ENCODE measurements at regions not wholly inside any gene's neighbourhood (a gene's known extent, or its start where the extent isn't known, plus 50 kb on each side); places are given as distances from the start of the nearest gene placed in this dataset.

DNA sequence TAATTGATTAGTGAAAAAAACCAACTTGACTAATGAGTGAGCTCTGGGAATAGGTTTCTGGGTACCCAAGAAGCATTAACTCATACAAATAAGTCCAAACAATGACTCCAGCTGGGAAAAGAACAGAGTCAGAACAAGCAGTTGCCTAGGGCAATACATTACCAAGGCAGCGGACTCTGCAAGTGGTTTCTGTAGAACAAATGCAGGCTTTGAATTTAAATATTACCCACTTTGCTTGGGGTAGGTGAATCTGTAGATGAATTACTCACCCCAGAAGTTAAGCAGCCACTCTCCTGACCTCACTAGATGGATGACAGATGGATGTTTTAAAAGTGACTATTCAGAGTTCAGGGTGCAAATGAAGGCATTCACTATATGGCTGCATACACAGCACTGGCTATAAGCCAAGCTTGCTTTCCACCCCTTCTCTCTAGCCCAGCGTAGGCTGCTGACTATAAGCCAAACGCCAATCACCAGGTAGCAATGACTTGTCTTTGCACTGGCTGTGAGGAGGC lies 73.1 kb upstream of the BHLHE40 start:
- TF ChIP-seq, protein P1, sequence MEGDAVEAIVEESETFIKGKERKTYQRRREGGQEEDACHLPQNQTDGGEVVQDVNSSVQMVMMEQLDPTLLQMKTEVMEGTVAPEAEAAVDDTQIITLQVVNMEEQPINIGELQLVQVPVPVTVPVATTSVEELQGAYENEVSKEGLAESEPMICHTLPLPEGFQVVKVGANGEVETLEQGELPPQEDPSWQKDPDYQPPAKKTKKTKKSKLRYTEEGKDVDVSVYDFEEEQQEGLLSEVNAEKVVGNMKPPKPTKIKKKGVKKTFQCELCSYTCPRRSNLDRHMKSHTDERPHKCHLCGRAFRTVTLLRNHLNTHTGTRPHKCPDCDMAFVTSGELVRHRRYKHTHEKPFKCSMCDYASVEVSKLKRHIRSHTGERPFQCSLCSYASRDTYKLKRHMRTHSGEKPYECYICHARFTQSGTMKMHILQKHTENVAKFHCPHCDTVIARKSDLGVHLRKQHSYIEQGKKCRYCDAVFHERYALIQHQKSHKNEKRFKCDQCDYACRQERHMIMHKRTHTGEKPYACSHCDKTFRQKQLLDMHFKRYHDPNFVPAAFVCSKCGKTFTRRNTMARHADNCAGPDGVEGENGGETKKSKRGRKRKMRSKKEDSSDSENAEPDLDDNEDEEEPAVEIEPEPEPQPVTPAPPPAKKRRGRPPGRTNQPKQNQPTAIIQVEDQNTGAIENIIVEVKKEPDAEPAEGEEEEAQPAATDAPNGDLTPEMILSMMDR (conservative IDR thresholded peaks at IDR 0.05), result no peak
- no peak for TF ChIP-seq EZH2 (IDR thresholded peaks at IDR 0.05; ENCODE audit: low read depth)
